ENCODE measurements at regions not wholly inside any gene's neighbourhood (a gene's known extent, or its start where the extent isn't known, plus 50 kb on each side); places are given as distances from the start of the nearest gene placed in this dataset.

DNA sequence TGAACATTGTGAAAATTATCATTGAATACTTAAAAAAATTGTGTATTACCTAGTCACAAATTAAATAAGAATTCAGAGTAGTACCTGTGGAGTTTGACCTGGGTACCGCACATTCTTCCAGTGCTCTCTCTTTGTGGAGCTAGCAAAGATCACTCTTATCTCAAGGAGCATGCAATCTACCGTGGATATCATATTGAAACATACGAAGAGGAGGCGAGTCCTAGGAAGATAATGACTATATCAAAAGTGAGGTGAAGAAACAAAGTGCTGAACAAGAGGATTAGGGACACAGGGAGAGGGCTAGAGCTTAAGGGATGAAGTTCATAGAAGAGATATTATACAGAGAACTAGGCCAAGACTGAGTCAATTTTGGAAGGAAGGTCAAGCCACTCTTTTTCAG is 55.9 kb upstream of the NR3C1 start:
- Histone ChIP-seq H3K79me1 (ENCODE audit: low read depth, low read length) (no peaks in the 10 kb centered on the region), H3K14ac (ENCODE audit: insufficient read length) (no peak overlapping the region), H3K4me2 (ENCODE audit: insufficient read depth in 1 of 2, low read depth in 2 of 2, low read length in 2 of 2) (no peak overlapping the region), H2BK120ac (replicated peaks; ENCODE audit: low read depth, low read length) (no peak overlapping the region), H2BK12ac (ENCODE audit: low read depth, low read length) (no peak overlapping the region), H3K27ac (ENCODE audit: low read depth, low read length) (no peak overlapping the region), H3K36me3 (ENCODE audit: control insufficient read depth in 2 of 4, insufficient read depth in 4 of 4, low read length in 3 of 4) (no peaks in the 10 kb centered on the region), H3K9ac (replicated peaks in 1 of 4; ENCODE audit: extremely low read depth in 1 of 4, low read depth in 3 of 4, low read length in 3 of 4) (no peak overlapping the region), H2BK15ac (ENCODE audit: low read length) (no peak overlapping the region), H3K18ac (ENCODE audit: extremely low read depth, low read length) (no peak overlapping the region), H4K91ac (replicated peaks; ENCODE audit: insufficient read length, low read length) (no peak overlapping the region), H3K9me3 (ENCODE audit: insufficient read depth in 2 of 2, low read depth in 1 of 2, low read length in 1 of 2) (no peaks in the 10 kb centered on the region), H3K23me2 (ENCODE audit: low read depth, low read length) (no peaks in the 10 kb centered on the region), H3K79me2 (ENCODE audit: control insufficient read depth in 1 of 2, insufficient read depth in 2 of 2, low read length in 2 of 2) (no peaks in the 10 kb centered on the region), H2BK20ac (ENCODE audit: low read length) (no peak overlapping the region), H3K23ac (ENCODE audit: insufficient read length) (no peak overlapping the region), H3K4ac (replicated peaks; ENCODE audit: insufficient read length, low read depth, low read length) (no peak overlapping the region), H2BK5ac (ENCODE audit: low read depth, low read length) (no peak overlapping the region), H3K4me1 (replicated peaks in 1 of 4; ENCODE audit: control insufficient read depth in 3 of 4, insufficient read depth in 4 of 4, low read length in 3 of 4) (no peaks in the 10 kb centered on the region), H3K27me3 (replicated peaks in 1 of 4; ENCODE audit: control insufficient read depth in 3 of 4, extremely low read depth in 1 of 4, insufficient read depth in 3 of 4, low read length in 3 of 4) (no peaks in the 10 kb centered on the region), H4K20me1 (replicated peaks in 1 of 2; ENCODE audit: control insufficient read depth in 1 of 2, insufficient read depth in 2 of 2, low read length in 2 of 2) (no peaks in the 10 kb centered on the region), H4K8ac (ENCODE audit: extremely low read depth, insufficient read depth, low read length) (no peak overlapping the region), H3K4me3 (ENCODE audit: extremely low read depth in 1 of 4, insufficient read depth in 2 of 4, low read depth in 3 of 4, low read length in 4 of 4) (no peak overlapping the region), H2AK5ac (ENCODE audit: low read depth, low read length) (no peak overlapping the region), H2AFZ (ENCODE audit: low read length) (no peak overlapping the region), H3K56ac (replicated peaks; ENCODE audit: insufficient read length, low read depth, low read length) (no peak overlapping the region), H4K5ac (ENCODE audit: insufficient read length, low read depth, low read length) (no peak overlapping the region)
- no peak for TF ChIP-seq RNF2 (IDR thresholded peaks at IDR 0.05; ENCODE audit: borderline replicate concordance, low read depth, low read length, missing control alignments, poor library complexity, severe bottlenecking)
- TF ChIP-seq SAP30 (IDR thresholded peaks at IDR 0.05; ENCODE audit: insufficient read depth, insufficient replicate concordance, low read length) = no peak
- no peak for TF ChIP-seq BRCA1 (IDR thresholded peaks at IDR 0.05; ENCODE audit: low read depth, low read length)
- no peak for TF ChIP-seq KDM5A (IDR thresholded peaks at IDR 0.05; ENCODE audit: low read length)
- no peak for TF ChIP-seq PHF8 (conservative IDR thresholded peaks at IDR 0.05; ENCODE audit: low read depth, low read length)
- no peak for FAIRE-seq
- ChIA-PET CTCF (ENCODE audit: partially characterized antibody) (interaction anchor here (1.1 to 1.2 kb wide), 2 partner anchors 9 to 14 kb away, joined by 3 read pairs; no protein-coding TSS in a partner anchor), POLR2A (ENCODE audit: partially characterized antibody) (no interaction called here)
- DNase-seq (ENCODE audit: low read depth in 1 of 2, low spot score in 2 of 2) = no peak
- WGBS, 2 experiments (ENCODE audit: extremely low coverage in 1 of 2, insufficient coverage in 1 of 2, insufficient read length in 1 of 2, insufficient replicate concordance in 2 of 2, low coverage in 1 of 2, low lambda C conversion rate in 2 of 2, missing lambda C conversion rate in 1 of 2) = 97% methylated on average over 4 of the region's 4 CpGs; no CpG with 5 or more reads in 1 of the 2 experiments
